Nephron (organoid): ENCODE measurements at regions not wholly inside any gene's neighbourhood (a gene's known extent, or its start where the extent isn't known, plus 50 kb on each side); places are given as distances from the start of the nearest gene placed in this dataset.
A peak's percentile ranks its signal among the peaks of the same experiment; 100 is the strongest.

ENCODE experiments used
- H3K27ac Mint-ChIP-seq, 3 experiments: 2 replicates each; pipeline ENCODE4 v1.8.0; 2020; ENCODE audit warnings: mixed read lengths in 3 of 3, mild to moderate bottlenecking in 2 of 3, moderate library complexity in 1 of 3
- H3K27me3 Mint-ChIP-seq: 2 replicates; pipeline ENCODE4 v1.8.0; 2021; ENCODE audit warnings: low read depth, mild to moderate bottlenecking, moderate library complexity, mixed read lengths
- H3K36me3 Mint-ChIP-seq: 2 replicates; pipeline ENCODE4 v1.8.0; 2020; ENCODE audit warnings: low read depth, mixed read lengths
- H3K4me1 Mint-ChIP-seq: 2 replicates; pipeline ENCODE4 v1.8.0; 2020; ENCODE audit warnings: mixed read lengths
- H3K4me3 Mint-ChIP-seq, 3 experiments: 2 replicates each; pipeline ENCODE4 v1.8.0; 2020; ENCODE audit warnings: mild to moderate bottlenecking in 3 of 3, mixed read lengths in 3 of 3, moderate library complexity in 2 of 3
- H3K9me3 Mint-ChIP-seq: 2 replicates; pipeline ENCODE4 v1.8.0; 2020; ENCODE audit warnings: mixed read lengths
- CTCF ChIP-seq, 3 experiments: fragments of 200-600 bp; sonication (generic); IDR thresholded peaks; one replicate each; pipeline ENCODE4 v1.5.0; 2021; ENCODE audit warnings: antibody characterized with exemption in 3 of 3; ENCODE audit not compliant: unreplicated experiment in 3 of 3

DNA sequence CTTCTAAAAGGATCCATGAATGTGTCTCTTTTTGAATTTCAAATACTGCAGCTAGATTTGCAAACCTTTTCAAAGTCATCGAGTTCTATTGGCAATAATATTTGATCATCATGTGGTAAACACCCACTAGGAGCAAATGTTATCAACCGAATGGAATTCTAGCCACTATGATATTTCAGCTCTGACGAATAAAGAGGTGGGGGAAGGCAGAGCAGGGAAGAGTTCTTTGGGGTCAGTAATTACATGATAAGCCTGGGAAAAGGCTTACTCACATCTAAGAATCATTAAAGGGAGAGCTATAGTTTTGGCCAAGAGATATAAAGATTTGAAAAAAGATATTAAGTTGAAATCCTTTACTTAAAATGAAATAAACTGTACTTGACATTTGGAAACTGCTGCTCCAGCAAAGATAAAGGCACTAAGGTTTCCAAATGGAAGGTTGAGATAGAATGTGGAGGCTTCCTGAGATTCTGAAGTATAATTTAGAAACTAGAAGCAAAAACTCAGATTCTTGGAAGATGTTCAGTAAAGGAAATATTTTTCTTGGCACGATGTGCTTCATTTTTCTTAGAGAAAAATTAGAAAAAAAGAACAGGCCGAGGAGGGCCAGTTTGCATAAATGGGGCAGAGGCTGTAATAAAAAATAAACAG, 104.7 kb upstream of the ARHGAP28 start:
- TF ChIP-seq CTCF (IDR thresholded peaks at IDR 0.05; ENCODE audit: unreplicated experiment in 3 of 3): no peak
- H3K4me1 Mint-ChIP-seq: peaks cover 74% of the 10 kb centered on the region
- H3K27me3 Mint-ChIP-seq: no peaks in the 10 kb centered on the region
- H3K27ac Mint-ChIP-seq: peak overlapping the region; percentile 85 to 98 (median 92)
- no peaks in the 10 kb centered on the region for H3K9me3 Mint-ChIP-seq
- H3K36me3 Mint-ChIP-seq: no peaks in the 10 kb centered on the region
- peak overlapping the region in 1 of 3 experiments; percentile 4 for H3K4me3 Mint-ChIP-seq

GRCh38 chr18:6625481-6625880, 104.0 kb upstream of the ARHGAP28 start:
- peak overlapping the region in 2 of 3 experiments; percentile 1 to 37 for H3K4me3 Mint-ChIP-seq
- TF ChIP-seq CTCF (IDR thresholded peaks at IDR 0.05; ENCODE audit: unreplicated experiment in 3 of 3): no peak
- no peaks in the 10 kb centered on the region for H3K27me3 Mint-ChIP-seq
- H3K36me3 Mint-ChIP-seq: no peaks in the 10 kb centered on the region
- peaks cover 74% of the 10 kb centered on the region for H3K4me1 Mint-ChIP-seq
- no peaks in the 10 kb centered on the region for H3K9me3 Mint-ChIP-seq
- H3K27ac Mint-ChIP-seq: peak overlapping the region; percentile 85 to 98 (median 92)

- Mint-ChIP-seq H3K4me3 (no peak overlapping the region), H3K36me3 (no peaks in the 10 kb centered on the region), H3K27me3 (no peaks in the 10 kb centered on the region)
Measured at GRCh38 chr18:6626457-6626856, 103.1 kb upstream of the ARHGAP28 start.

GRCh38 chr18:6627645-6628044, 101.9 kb upstream of the ARHGAP28 start:
- no peak overlapping the region for H3K4me3 Mint-ChIP-seq
- peak overlapping the region; percentile 73 to 94 (median 87) for H3K27ac Mint-ChIP-seq
- H3K36me3 Mint-ChIP-seq: no peaks in the 10 kb centered on the region
- H3K27me3 Mint-ChIP-seq: no peaks in the 10 kb centered on the region
- no peak for TF ChIP-seq CTCF (IDR thresholded peaks at IDR 0.05; ENCODE audit: unreplicated experiment in 3 of 3)
- H3K4me1 Mint-ChIP-seq: peaks cover 70% of the 10 kb centered on the region
- peaks cover 6% of the 10 kb centered on the region for H3K9me3 Mint-ChIP-seq

More at GRCh38 chr18:6626457-6626856, 103.1 kb upstream of the ARHGAP28 start:
- Mint-ChIP-seq H3K4me1 (peaks cover 72% of the 10 kb centered on the region), H3K9me3 (no peaks in the 10 kb centered on the region), H3K27ac (peak overlapping the region; percentile 85 to 98 (median 92))
- no peak for TF ChIP-seq CTCF (IDR thresholded peaks at IDR 0.05; ENCODE audit: unreplicated experiment in 3 of 3)

DNA sequence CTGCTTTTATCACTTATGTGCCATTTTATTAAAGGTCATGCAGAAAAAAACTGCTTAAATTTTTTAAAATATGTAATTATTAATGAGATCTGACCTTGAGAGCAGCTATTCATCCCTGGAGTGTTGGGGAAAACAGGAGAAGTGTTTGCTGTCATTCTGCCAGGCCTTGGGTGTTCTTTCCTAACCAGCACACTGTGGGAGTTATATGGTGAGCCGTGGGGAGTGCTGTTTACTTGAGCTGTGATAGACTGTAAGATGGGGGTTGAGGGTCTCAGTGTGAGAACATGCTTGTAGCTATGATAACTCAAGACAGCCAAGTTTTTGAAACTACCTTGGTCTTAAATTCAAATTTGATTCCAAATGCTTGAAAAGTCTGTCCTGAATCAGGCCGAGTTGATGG, 101.3 kb upstream of the ARHGAP28 start:
- H3K9me3 Mint-ChIP-seq: peaks cover 8% of the 10 kb centered on the region
- H3K4me3 Mint-ChIP-seq: peak overlapping the region in 1 of 3 experiments; percentile 46
- H3K36me3 Mint-ChIP-seq: no peaks in the 10 kb centered on the region
- no peaks in the 10 kb centered on the region for H3K27me3 Mint-ChIP-seq
- TF ChIP-seq CTCF (IDR thresholded peaks at IDR 0.05; ENCODE audit: unreplicated experiment in 3 of 3): no peak
- H3K27ac Mint-ChIP-seq: peak overlapping the region; percentile 73 to 94 (median 87)
- peaks cover 70% of the 10 kb centered on the region for H3K4me1 Mint-ChIP-seq

DNA sequence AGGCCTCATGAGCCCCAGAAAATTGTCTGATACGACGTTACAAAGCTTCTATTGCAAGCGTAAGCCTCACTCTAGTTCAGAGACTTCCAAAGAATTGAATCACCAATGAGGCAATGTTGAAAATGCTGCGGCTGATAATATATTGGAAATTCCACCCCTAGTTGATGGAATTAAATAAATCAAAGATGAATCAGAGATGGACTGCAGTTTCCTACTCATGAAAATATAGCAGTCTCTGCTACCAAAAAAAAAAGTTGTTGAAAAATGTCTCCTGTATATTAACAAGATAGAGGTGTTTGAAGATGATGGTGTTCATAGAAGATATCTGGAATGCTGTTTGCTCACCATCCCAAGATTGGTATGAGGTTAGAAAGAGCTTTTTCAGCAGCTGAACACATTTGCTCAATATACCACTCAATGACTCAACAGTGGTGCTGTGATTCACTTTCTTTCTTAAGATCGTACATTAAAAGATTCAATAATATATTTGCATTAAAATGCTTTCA, 99.8 kb upstream of the ARHGAP28 start:
- no peaks in the 10 kb centered on the region for H3K27me3 Mint-ChIP-seq
- no peaks in the 10 kb centered on the region for H3K36me3 Mint-ChIP-seq
- peak overlapping the region; percentile 25 to 94 (median 87) for H3K27ac Mint-ChIP-seq
- TF ChIP-seq CTCF (IDR thresholded peaks at IDR 0.05; ENCODE audit: unreplicated experiment in 3 of 3): no peak
- H3K4me3 Mint-ChIP-seq: peak overlapping the region in 2 of 3 experiments; percentile 19 to 53
- peaks cover 67% of the 10 kb centered on the region for H3K4me1 Mint-ChIP-seq
- H3K9me3 Mint-ChIP-seq: peaks cover 8% of the 10 kb centered on the region
